IPS-20b (cell line): ENCODE measurements at regions not wholly inside any gene's neighbourhood (a gene's known extent, or its start where the extent isn't known, plus 50 kb on each side); places are given as distances from the start of the nearest gene placed in this dataset.

Source experiments
- H3K27ac ChIP-seq: one replicate; pipeline ENCODE4 v1.5.1; 2013; ENCODE audit warnings: low read length
- H3K27me3 ChIP-seq: 2 replicates; pipeline ENCODE4 v1.6.1; 2013; ENCODE audit warnings: mild to moderate bottlenecking, low read length, inconsistent platforms; ENCODE audit not compliant: insufficient read depth
- H3K36me3 ChIP-seq: 2 replicates; pipeline ENCODE4 v1.6.1; 2013; ENCODE audit warnings: low read depth, mild to moderate bottlenecking, inconsistent platforms, low read length, moderate library complexity; ENCODE audit not compliant: insufficient read depth
- H3K4me1 ChIP-seq: 2 replicates; pipeline ENCODE4 v1.6.1; 2013; ENCODE audit warnings: mild to moderate bottlenecking, control low read depth, inconsistent platforms, low read length, moderate library complexity; ENCODE audit not compliant: insufficient read depth
- H3K4me3 ChIP-seq: 2 replicates; pipeline ENCODE4 v1.5.1; 2013; ENCODE audit warnings: mild to moderate bottlenecking, low read length, inconsistent platforms
- H3K9ac ChIP-seq: 2 replicates; pipeline ENCODE4 v1.6.1; 2013; ENCODE audit warnings: low read depth, mild to moderate bottlenecking, inconsistent platforms, low read length, moderate library complexity
- H3K9me3 ChIP-seq: 2 replicates; pipeline ENCODE4 v1.6.1; 2013; ENCODE audit warnings: mild to moderate bottlenecking, low read depth, low read length, inconsistent platforms; ENCODE audit not compliant: insufficient read depth

DNA sequence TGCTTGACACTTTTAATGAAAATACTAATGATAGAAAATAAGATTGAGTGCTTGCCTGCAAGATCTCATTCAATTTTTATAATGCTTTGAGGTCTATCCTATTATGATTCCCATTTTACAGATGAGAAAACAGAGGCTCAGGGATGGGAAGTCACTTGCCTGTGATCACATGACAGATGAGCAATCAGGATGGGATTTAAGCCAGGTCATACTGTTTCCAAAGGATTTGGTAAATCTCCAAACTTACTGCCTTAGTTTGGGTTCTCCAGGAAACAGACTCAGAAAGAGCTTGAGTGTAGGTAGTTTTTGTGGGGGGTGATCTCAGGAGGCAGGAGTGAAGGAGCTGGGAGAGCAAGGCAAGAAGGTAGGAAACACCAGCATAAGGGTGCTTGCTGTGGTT is 456.3 kb downstream of the MAFB start:
- no peak overlapping the region for H3K4me3 ChIP-seq

DNA sequence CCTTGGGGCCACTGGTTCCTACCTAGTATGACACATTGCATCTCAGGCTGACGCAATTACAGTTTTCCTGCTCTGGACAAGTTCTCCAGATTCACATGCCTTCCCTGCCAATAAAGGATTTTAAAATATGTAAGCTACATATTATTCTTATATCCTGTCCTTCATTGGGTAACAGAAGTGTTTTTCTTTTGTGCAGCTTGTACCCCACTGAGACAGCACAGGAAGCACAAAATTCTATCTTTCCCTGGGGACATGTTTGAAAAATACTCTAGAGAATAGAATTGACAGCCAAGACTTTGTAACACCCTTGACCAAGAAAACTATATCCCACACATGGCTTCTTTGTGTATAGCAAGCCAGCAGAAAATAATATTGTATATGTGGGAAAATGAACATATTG is 456.8 kb downstream of the MAFB start:
- H3K4me3 ChIP-seq = no peak overlapping the region
- no peaks in the 10 kb centered on the region for H3K27me3 ChIP-seq
- no peaks in the 10 kb centered on the region for H3K9me3 ChIP-seq
- H3K9ac ChIP-seq = no peak overlapping the region
- H3K27ac ChIP-seq = no peak overlapping the region
- no peaks in the 10 kb centered on the region; the same call in 1 of the 2 replicates for H3K4me1 ChIP-seq
- no peaks in the 10 kb centered on the region for H3K36me3 ChIP-seq

More for the DNA sequence above, 456.3 kb downstream of the MAFB start:
- Histone ChIP-seq H3K9ac (no peak overlapping the region), H3K9me3 (no peaks in the 10 kb centered on the region), H3K27ac (no peak overlapping the region), H3K27me3 (no peaks in the 10 kb centered on the region), H3K4me1 (no peaks in the 10 kb centered on the region; the same call in 1 of the 2 replicates), H3K36me3 (no peaks in the 10 kb centered on the region)

DNA sequence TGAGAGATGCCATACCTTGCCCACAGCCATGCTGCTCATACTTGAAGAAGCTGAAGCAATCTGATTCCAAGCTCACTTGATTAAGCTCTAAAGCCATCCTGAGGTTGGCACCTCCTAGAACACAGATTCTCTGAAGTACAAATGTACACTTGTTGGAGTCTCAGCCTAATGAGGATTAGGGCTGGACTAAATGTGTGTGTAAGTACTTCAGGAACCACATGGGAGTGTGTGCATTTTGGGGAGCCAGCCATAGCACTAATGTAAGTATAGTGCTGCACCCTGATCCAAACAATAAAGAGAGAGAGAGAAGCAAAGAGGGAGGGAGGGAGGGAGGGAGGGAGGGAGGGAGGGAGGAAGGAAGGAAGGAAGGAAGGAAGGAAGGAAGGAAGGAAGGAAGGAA is 458.6 kb downstream of the MAFB start:
- Histone ChIP-seq H3K9me3 (no peaks in the 10 kb centered on the region), H3K27me3 (no peaks in the 10 kb centered on the region), H3K36me3 (no peaks in the 10 kb centered on the region), H3K4me3 (no peak overlapping the region), H3K9ac (no peak overlapping the region), H3K27ac (no peak overlapping the region), H3K4me1 (no peaks in the 10 kb centered on the region; the same call in 1 of the 2 replicates)

DNA sequence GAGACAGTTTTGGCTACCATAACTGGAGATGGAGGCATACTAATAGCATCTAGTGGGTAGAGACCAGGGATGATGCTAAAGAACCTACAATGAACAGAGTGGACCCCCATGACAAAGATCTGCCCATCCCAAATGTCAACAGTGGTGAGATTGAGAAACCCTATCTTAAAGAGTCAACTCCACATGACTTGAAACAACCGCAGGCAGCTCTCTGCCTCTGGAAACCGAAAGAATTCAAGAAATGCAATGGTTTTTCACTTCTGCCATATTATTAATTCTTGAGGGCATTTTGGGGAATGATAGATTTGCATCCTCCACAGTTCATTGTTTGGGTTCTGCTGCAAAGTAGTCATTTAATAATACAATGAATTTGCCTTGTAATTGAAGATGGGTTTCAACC is 463.4 kb downstream of the MAFB start:
- H3K9me3 ChIP-seq = no peaks in the 10 kb centered on the region
- no peaks in the 10 kb centered on the region for H3K36me3 ChIP-seq
- H3K4me1 ChIP-seq = no peaks in the 10 kb centered on the region; the same call in 1 of the 2 replicates
- H3K27ac ChIP-seq = no peak overlapping the region
- no peak overlapping the region for H3K9ac ChIP-seq
- H3K4me3 ChIP-seq = no peak overlapping the region
- no peaks in the 10 kb centered on the region for H3K27me3 ChIP-seq

DNA sequence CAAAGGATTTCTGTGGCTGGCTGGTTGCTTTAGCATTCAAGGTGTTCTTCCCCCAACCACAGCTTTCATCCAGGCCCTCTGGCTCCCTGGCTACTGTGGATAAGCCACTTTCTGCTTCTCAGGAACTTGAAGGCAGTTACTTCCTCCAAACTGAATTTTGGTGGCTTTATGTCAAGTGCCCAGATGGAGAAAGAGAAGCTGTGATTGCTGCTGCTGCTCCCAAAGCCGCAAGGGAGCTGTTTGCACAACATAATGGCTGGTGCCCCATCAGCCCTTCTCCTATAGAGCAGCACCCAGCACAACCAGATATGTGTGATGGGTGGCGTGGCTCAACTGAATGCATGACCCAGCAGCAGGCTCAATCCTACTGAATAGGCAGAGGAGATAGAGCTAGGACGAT is 465.2 kb downstream of the MAFB start:
- no peak overlapping the region for H3K4me3 ChIP-seq
- H3K9ac ChIP-seq = no peak overlapping the region
- no peak overlapping the region for H3K27ac ChIP-seq
- no peaks in the 10 kb centered on the region for H3K27me3 ChIP-seq
- H3K9me3 ChIP-seq = no peaks in the 10 kb centered on the region
- H3K36me3 ChIP-seq = no peaks in the 10 kb centered on the region
- H3K4me1 ChIP-seq = no peaks in the 10 kb centered on the region; the same call in 1 of the 2 replicates

DNA sequence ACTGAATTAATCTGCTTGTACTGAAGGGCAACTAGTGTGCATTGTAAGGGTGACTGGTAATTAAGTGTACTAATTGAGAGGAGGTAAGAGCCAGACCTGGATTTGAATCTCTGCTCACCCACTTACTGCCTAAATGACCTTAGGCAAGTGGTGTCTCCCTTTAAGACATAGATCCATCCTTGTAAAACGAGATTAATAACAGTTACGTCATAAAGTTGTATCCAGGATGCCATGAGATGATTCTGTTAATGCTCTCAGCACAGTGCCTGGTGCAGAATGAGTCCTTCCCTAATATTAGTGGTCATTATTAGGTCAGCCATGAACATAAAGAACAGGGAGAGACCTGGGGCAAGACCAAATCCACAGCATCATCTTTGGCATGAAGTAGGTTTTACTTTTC is 470.1 kb downstream of the MAFB start:
- H3K4me3 ChIP-seq = no peak overlapping the region
- H3K27me3 ChIP-seq = no peaks in the 10 kb centered on the region
- no peaks in the 10 kb centered on the region for H3K4me1 ChIP-seq
- no peaks in the 10 kb centered on the region for H3K9me3 ChIP-seq
- H3K27ac ChIP-seq = no peak overlapping the region
- H3K9ac ChIP-seq = no peak overlapping the region
- no peaks in the 10 kb centered on the region for H3K36me3 ChIP-seq

DNA sequence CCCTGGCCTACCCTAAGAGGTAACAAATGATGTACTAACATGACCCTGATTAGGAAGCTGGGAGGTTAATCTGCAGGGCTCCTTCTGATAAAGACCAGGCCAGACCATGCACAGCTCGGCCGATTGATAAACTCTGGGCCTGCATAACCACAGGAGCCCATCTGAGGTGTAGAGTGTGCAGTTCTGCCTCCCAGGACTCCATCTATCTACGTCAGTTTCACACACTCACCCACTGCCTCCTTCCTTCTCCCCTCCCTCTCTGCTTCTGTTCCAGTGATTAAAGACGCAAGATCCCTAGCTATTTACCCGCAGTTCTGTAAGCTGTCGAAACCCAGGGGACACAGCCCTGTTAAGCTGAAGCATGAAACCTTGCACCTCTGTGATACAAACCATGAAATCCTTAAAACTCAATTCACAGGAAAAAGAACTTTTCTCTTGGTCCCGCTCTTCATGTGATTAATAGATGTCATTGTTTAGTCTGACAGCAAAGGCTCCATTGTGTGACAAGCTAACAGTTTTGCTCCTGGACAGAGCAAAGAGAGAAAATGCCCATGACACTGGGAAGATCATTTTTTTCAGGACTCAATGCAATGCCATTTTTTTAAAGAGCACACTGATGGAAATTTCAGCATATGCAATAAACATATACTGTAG is 470.6 kb downstream of the MAFB start:
- Histone ChIP-seq H3K36me3 (no peaks in the 10 kb centered on the region), H3K4me3 (no peak overlapping the region), H3K27me3 (no peaks in the 10 kb centered on the region), H3K4me1 (no peaks in the 10 kb centered on the region), H3K9ac (no peak overlapping the region), H3K9me3 (no peaks in the 10 kb centered on the region), H3K27ac (no peak overlapping the region)

DNA sequence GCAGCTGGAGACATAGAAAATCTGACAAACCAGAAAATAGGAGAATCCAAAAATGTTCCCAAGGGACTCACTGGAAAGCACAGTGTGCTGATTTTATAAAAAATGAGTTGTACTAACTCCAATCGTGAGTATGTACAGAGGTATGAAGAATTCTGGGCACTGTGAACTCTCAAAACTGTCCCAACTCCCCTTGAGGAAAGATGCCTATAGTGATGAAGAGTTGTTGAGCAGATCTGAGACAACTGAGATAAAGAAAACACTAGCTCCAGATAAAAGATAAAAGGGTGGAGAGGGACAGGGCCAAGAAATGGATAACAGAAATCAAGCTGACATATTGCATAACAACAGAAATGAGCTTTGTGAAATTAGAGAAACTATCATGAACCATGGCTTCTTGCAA is 481.4 kb downstream of the MAFB start:
- Histone ChIP-seq H3K9ac (no peak overlapping the region), H3K27ac (no peak overlapping the region), H3K4me1 (no peaks in the 10 kb centered on the region), H3K9me3 (0 out of 2 replicates have a peak, but pooled peaks cover 3% of the 10 kb centered on the region), H3K27me3 (no peaks in the 10 kb centered on the region), H3K4me3 (no peak overlapping the region), H3K36me3 (no peaks in the 10 kb centered on the region)

DNA sequence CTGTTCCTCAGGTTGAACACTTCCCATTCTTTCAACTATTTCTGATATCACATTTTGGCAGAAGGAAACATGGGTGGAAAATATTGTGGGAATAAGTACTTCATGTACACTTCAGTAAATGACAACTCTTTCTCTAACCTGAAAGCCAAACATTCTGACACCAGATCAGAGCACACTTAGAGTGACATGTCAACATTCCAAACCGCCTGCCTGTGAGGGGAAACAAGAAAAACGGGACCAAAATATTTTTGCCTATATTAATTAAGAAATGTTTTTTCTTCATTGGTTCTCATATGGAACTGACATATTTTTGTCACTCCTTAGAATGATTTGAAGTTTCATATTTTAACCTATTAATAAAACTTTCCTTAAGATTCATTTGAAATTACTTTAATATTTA is 483.1 kb downstream of the MAFB start:
- 0 out of 2 replicates have a peak, but pooled peaks cover 3% of the 10 kb centered on the region for H3K9me3 ChIP-seq
- H3K4me3 ChIP-seq = no peak overlapping the region
- no peak overlapping the region for H3K9ac ChIP-seq
- H3K4me1 ChIP-seq = no peaks in the 10 kb centered on the region
- no peaks in the 10 kb centered on the region for H3K36me3 ChIP-seq
- no peak overlapping the region for H3K27ac ChIP-seq
- no peaks in the 10 kb centered on the region for H3K27me3 ChIP-seq

DNA sequence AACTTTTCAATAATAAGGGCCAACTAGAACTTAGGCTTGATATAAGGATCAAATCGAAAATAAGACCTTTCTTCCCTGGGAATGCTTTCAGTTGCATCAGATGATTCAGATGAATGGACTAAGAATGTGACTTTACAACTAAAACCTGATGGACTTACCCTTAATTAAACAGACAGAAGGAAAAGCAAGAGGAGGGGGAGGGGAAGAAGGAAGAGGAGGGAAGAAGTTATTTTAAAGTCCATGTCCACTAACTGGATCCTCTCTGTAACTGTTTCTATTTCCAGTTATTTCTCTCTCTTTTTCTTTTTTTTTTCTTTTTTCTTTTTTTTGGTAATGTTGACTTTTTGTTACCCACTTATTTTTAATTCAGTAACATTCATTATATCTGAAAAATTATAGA is 486.0 kb downstream of the MAFB start:
- H3K36me3 ChIP-seq = no peaks in the 10 kb centered on the region
- H3K4me3 ChIP-seq = no peak overlapping the region
- H3K9ac ChIP-seq = no peak overlapping the region
- H3K4me1 ChIP-seq = no peaks in the 10 kb centered on the region
- no peak overlapping the region for H3K27ac ChIP-seq
- H3K9me3 ChIP-seq = 0 out of 2 replicates have a peak, but pooled peaks cover 3% of the 10 kb centered on the region
- H3K27me3 ChIP-seq = no peaks in the 10 kb centered on the region

DNA sequence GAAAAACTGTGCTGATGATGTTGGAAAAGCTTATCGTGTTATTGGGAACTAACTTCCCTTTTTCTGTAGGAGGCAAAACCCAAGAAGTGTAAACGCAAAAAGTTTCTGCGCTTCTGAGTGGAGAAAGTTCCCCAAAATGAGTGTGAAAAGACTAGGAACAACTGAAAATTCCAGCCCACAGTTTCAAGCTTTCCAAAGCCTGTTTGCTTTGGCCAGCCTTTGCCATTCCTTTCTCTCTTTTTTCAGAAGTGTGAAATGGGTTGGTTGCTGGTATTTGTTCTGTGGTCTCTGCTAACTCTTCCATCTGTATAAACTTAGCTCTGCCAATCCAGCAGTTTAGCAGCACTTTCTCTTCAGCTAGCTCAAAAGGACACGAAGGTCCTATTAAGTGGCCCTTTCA is 491.3 kb downstream of the MAFB start:
- Histone ChIP-seq H3K27me3 (no peaks in the 10 kb centered on the region), H3K9me3 (no peaks in the 10 kb centered on the region)

DNA sequence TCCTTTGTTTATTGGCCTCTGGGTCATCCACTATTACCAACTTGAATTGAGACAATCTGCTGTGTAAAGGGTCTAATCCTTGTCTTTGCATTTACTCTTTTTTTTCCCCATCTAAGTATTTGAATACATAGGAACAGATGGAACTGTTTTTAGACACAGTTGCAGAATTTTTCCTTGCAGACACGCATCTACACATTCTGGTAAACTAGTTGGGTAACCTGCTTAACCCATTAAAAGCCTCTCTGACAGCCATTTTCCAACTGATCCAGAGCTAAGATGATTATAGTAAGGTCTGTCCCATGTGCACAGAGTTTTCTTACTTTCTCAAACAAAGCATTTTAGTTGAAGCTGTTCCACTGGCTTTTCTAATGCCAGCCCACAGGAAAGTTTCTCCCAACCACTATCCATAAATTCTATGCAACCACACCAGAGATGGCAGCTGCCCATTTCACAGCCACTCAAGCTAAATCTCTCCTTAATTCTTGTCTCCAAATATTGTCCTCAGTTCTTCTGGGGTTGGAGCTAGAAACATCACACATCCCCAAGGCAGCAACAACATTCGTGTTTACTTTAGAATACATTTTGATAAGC is 492.1 kb downstream of the MAFB start:
- H3K27me3 ChIP-seq = no peaks in the 10 kb centered on the region
- no peak overlapping the region for H3K27ac ChIP-seq
- H3K9me3 ChIP-seq = no peaks in the 10 kb centered on the region
- no peaks in the 10 kb centered on the region for H3K36me3 ChIP-seq
- H3K9ac ChIP-seq = no peak overlapping the region
- no peaks in the 10 kb centered on the region for H3K4me1 ChIP-seq
- no peak overlapping the region for H3K4me3 ChIP-seq

More for the DNA sequence above, 491.3 kb downstream of the MAFB start:
- H3K9ac ChIP-seq = no peak overlapping the region
- H3K4me3 ChIP-seq = no peak overlapping the region
- no peaks in the 10 kb centered on the region for H3K36me3 ChIP-seq
- H3K27ac ChIP-seq = no peak overlapping the region
- H3K4me1 ChIP-seq = no peaks in the 10 kb centered on the region
